ENCODE measurements at regions not wholly inside any gene's neighbourhood (a gene's known extent, or its start where the extent isn't known, plus 50 kb on each side); places are given as distances from the start of the nearest gene placed in this dataset. TPM values are rescaled to one million over a fixed set of nuclear protein-coding genes. Genes with fewer than 3 reads are reported as not detected.

GRCh38 chr6:168722397-168722796 is 281.4 kb downstream of the SMOC2 start:
- no peak for DNase-seq

GRCh38 chr6:168721571-168721970 is 280.6 kb downstream of the SMOC2 start:
- no peak for DNase-seq

- DNase-seq = no peak
Measured at GRCh38 chr6:168719901-168720300, 278.9 kb downstream of the SMOC2 start.

DNA sequence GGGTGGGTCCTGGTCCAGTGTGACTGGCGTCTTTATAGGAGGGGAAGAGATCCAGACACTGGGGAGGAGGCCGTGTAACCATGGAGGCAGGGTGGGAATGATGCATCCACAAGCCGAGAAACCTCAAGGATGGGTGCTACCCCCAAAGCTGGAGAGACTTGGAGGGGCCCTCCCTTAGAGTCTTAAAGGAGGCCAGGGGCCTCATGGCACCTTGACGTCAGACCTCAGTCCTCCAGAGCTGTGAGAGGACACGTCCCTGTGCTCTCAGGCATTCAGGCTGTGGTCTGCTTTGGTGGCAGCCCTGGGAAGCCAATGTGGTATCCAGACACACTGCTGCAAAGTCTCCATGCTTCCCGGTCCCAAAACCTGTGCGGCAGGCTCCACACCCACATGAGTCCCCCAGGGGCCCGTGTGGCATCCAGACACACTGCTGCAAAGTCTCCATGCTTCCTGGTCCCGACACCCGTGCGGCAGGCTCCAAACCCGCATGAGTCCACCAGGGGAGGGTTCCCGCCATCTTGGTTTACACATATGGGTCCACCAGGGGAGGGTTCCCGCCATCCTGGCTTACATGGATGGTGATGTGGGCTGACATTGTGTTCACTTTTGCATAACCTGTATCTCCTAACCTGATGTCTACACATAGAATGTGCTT is 278.0 kb downstream of the SMOC2 start:
- no peak for DNase-seq

Small RNAs in the stretch of these regions (small RNA-seq; reads per million reads assigned to genes)
- not detected for gene AL513210.1

Measured in occipital lobe (tissue), 2 donors.